22Rv1 (cell line): ENCODE measurements at regions not wholly inside any gene's neighbourhood (a gene's known extent, or its start where the extent isn't known, plus 50 kb on each side); places are given as distances from the start of the nearest gene placed in this dataset.

Experiments used
- ZFX ChIP-seq: fragments of 450-650 bp; IDR thresholded peaks from 2 replicates; pipeline ENCODE4 v1.6.1; 2017; ENCODE audit warnings: antibody characterized with exemption, borderline replicate concordance
- TF ChIP-seq, protein P1 (sequence below): fragments of 450-650 bp; IDR thresholded peaks from 2 replicates; pipeline ENCODE4 v1.5.1; 2017; ENCODE audit warnings: mild to moderate bottlenecking

- no peak for TF ChIP-seq ZFX
- TF ChIP-seq, protein P1, sequence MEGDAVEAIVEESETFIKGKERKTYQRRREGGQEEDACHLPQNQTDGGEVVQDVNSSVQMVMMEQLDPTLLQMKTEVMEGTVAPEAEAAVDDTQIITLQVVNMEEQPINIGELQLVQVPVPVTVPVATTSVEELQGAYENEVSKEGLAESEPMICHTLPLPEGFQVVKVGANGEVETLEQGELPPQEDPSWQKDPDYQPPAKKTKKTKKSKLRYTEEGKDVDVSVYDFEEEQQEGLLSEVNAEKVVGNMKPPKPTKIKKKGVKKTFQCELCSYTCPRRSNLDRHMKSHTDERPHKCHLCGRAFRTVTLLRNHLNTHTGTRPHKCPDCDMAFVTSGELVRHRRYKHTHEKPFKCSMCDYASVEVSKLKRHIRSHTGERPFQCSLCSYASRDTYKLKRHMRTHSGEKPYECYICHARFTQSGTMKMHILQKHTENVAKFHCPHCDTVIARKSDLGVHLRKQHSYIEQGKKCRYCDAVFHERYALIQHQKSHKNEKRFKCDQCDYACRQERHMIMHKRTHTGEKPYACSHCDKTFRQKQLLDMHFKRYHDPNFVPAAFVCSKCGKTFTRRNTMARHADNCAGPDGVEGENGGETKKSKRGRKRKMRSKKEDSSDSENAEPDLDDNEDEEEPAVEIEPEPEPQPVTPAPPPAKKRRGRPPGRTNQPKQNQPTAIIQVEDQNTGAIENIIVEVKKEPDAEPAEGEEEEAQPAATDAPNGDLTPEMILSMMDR, result no peak
Measured at GRCh38 chr4:153954654-153955053, 165.8 kb upstream of the SFRP2 start.
